ENCODE measurements at regions not wholly inside any gene's neighbourhood (a gene's known extent, or its start where the extent isn't known, plus 50 kb on each side); places are given as distances from the start of the nearest gene placed in this dataset.
A peak's percentile ranks its signal among the peaks of the same experiment; 100 is the strongest.

GRCh38 chr3:153003441-153003840 is 158.6 kb upstream of the RAP2B start:
- Histone ChIP-seq H3K4me3 (no peak overlapping the region), H3K27me3 (no peaks in the 10 kb centered on the region), H3K27ac (no peak overlapping the region), H3K4me1 (no peaks in the 10 kb centered on the region), H3K9me3 (no peaks in the 10 kb centered on the region), H3K36me3 (no peaks in the 10 kb centered on the region)
- no peak for TF ChIP-seq CTCF (IDR thresholded peaks at IDR 0.05)
- no peak for ATAC-seq
- DNase-seq: no peak
- intact Hi-C loops (cut with DNase I): no loop called here

GRCh38 chr3:153003862-153004261 is 158.2 kb upstream of the RAP2B start:
- intact Hi-C loops (cut with DNase I): no loop called here
- Histone ChIP-seq H3K36me3 (no peaks in the 10 kb centered on the region), H3K4me1 (no peaks in the 10 kb centered on the region), H3K27me3 (no peaks in the 10 kb centered on the region), H3K9me3 (no peaks in the 10 kb centered on the region), H3K27ac (no peak overlapping the region), H3K4me3 (no peak overlapping the region)
- ATAC-seq (no peak), DNase-seq (no peak)
- no peak for TF ChIP-seq CTCF (IDR thresholded peaks at IDR 0.05)

GRCh38 chr3:153008226-153008625 is 153.8 kb upstream of the RAP2B start:
- Histone ChIP-seq H3K9me3 (no peaks in the 10 kb centered on the region), H3K36me3 (no peaks in the 10 kb centered on the region), H3K27ac (no peak overlapping the region), H3K4me1 (no peaks in the 10 kb centered on the region), H3K27me3 (no peaks in the 10 kb centered on the region), H3K4me3 (no peak overlapping the region)
- intact Hi-C loops (cut with DNase I): no loop called here
- DNase-seq: no peak
- ATAC-seq: no peak
- no peak for TF ChIP-seq CTCF (IDR thresholded peaks at IDR 0.05)

GRCh38 chr3:153023896-153024295 is 138.1 kb upstream of the RAP2B start:
- no peak for ATAC-seq
- no peaks in the 10 kb centered on the region for H3K36me3 ChIP-seq
- H3K4me3 ChIP-seq: no peak overlapping the region
- H3K4me1 ChIP-seq: no peaks in the 10 kb centered on the region
- intact Hi-C loops (cut with DNase I): no loop called here
- H3K27me3 ChIP-seq: no peaks in the 10 kb centered on the region
- no peak overlapping the region for H3K27ac ChIP-seq
- DNase-seq: no peak
- no peaks in the 10 kb centered on the region for H3K9me3 ChIP-seq
- no peak for TF ChIP-seq CTCF (IDR thresholded peaks at IDR 0.05)

- TF ChIP-seq CTCF (IDR thresholded peaks at IDR 0.05): peak; percentile 70
- no peak overlapping the region for H3K27ac ChIP-seq
- H3K4me1 ChIP-seq: no peaks in the 10 kb centered on the region
- intact Hi-C loops (cut with DNase I): no loop called here
- no peak overlapping the region for H3K4me3 ChIP-seq
- DNase-seq (no peak), ATAC-seq (peak; percentile 47)
- H3K27me3 ChIP-seq: no peaks in the 10 kb centered on the region
- no peaks in the 10 kb centered on the region for H3K9me3 ChIP-seq
- H3K36me3 ChIP-seq: no peaks in the 10 kb centered on the region
Measured at GRCh38 chr3:153026026-153026425, 136.0 kb upstream of the RAP2B start.

GRCh38 chr3:153028381-153028780 is 133.6 kb upstream of the RAP2B start:
- ATAC-seq (no peak), DNase-seq (no peak)
- intact Hi-C loops (cut with DNase I): no loop called here
- Histone ChIP-seq H3K36me3 (no peaks in the 10 kb centered on the region), H3K4me3 (no peak overlapping the region), H3K27ac (no peak overlapping the region), H3K4me1 (no peaks in the 10 kb centered on the region), H3K9me3 (no peaks in the 10 kb centered on the region), H3K27me3 (no peaks in the 10 kb centered on the region)
- no peak for TF ChIP-seq CTCF (IDR thresholded peaks at IDR 0.05)

All from upper lobe of right lung (tissue), 1 donor.